HepG2 (cell line): ENCODE measurements at regions not wholly inside any gene's neighbourhood (a gene's known extent, or its start where the extent isn't known, plus 50 kb on each side); places are given as distances from the start of the nearest gene placed in this dataset.

Experiments used
- ATAC-seq: fragments of 200-7000 bp; cut with Tn5 transposase; 3 replicates; pipeline ENCODE4 v1.9.1; 2020; ENCODE audit warnings: mild to moderate bottlenecking, moderate library complexity
- BruUV-seq: library from RNA; stranded (reverse); fragments of 400-500 nt; replicated peaks from 2 replicates; lab custom pipeline; 2021; lab: Mats Ljungman, UMichigan
- CTCF ChIA-PET: fragments of 300-600 bp; formaldehyde crosslinking; extraction: SDS; loops from one replicate; lab custom pipeline; 2021; ENCODE audit warnings: low total read pairs, inconsistent platforms, low intra/inter-chr PET ratio; lab: Yijun Ruan, JAX
- POLR2A ChIA-PET: fragments of 350-600 bp; sonication (Branson Sonifier 250); formaldehyde crosslinking; loops from one replicate; lab custom pipeline; 2020; ENCODE audit warnings: antibody characterized with exemption, inconsistent platforms; lab: Yijun Ruan, JAX
- DNase-seq: peaks from one replicate; pipeline ENCODE4 v3.0.0-alpha.2; 2015; ENCODE audit warnings: low spot score
- FAIRE-seq: peaks from 3 replicates; lab custom pipeline; 2011; peaks lifted over from hg19 to GRCh38; lab: Jason Lieb, UNC
- H2AFZ ChIP-seq: one replicate; pipeline ENCODE4 v1.6.1; 2011; ENCODE audit warnings: low read length, inconsistent platforms
- H3K27ac ChIP-seq: fragments of 300-600 bp; 3 replicates; pipeline ENCODE4 v1.8.0; 2011; ENCODE audit warnings: mixed run types, mild to moderate bottlenecking, mixed read lengths, low read length, inconsistent platforms; ENCODE audit not compliant: insufficient read depth; ENCODE audit errors: extremely low read length
- H3K27me3 ChIP-seq, 2 experiments: fragments of 200-600 bp in 1 of 2; 2 replicates in 1 of 2; 3 replicates in 1 of 2; pipeline versions ENCODE4 v1.6.0 to v1.8.0; 2011; ENCODE audit warnings: low read length in 2 of 2, mild to moderate bottlenecking in 2 of 2, moderate library complexity in 2 of 2, inconsistent platforms in 1 of 2; ENCODE audit not compliant: insufficient read depth in 2 of 2, control insufficient read depth in 1 of 2
- H3K36me3 ChIP-seq, 2 experiments: fragments of 200-600 bp in 1 of 2; replicated peaks in 1 of 2; 2 replicates in 1 of 2; 3 replicates in 1 of 2; pipeline versions ENCODE4 v1.5.1 to v1.8.0; 2011; ENCODE audit warnings: low read length in 2 of 2, inconsistent platforms in 1 of 2; ENCODE audit not compliant: insufficient read depth in 2 of 2, control insufficient read depth in 1 of 2
- H3K4me1 ChIP-seq: 2 replicates; pipeline ENCODE4 v1.5.1; 2012; ENCODE audit warnings: low read length, inconsistent platforms; ENCODE audit not compliant: insufficient read depth
- H3K4me2 ChIP-seq: 2 replicates; pipeline ENCODE4 v1.6.0; 2011; ENCODE audit warnings: low read depth, low read length, inconsistent platforms
- H3K4me3 ChIP-seq, 3 experiments: fragments of 200-600 bp in 1 of 3; sonication (generic), shearing (Covaris generic) in 1 of 3; replicated peaks in 1 of 3; 2 replicates each; pipeline ENCODE4 v1.5.1; 2011 to 2016; ENCODE audit warnings: low read length in 3 of 3, inconsistent platforms in 2 of 3, low read depth in 2 of 3, mild to moderate bottlenecking in 2 of 3, control low read depth in 1 of 3, mixed read lengths in 1 of 3; ENCODE audit not compliant: insufficient read depth in 1 of 3
- H3K79me2 ChIP-seq: one replicate; pipeline ENCODE4 v1.6.1; 2011; ENCODE audit warnings: low read length, inconsistent platforms; ENCODE audit not compliant: insufficient read depth
- H3K9ac ChIP-seq: 2 replicates; pipeline ENCODE4 v1.6.0; 2011; ENCODE audit warnings: mild to moderate bottlenecking, low read depth, low read length, inconsistent platforms; ENCODE audit not compliant: insufficient read depth
- H3K9me3 ChIP-seq: 2 replicates; pipeline ENCODE4 v1.5.1; 2012; ENCODE audit warnings: mild to moderate bottlenecking, low read length
- H4K20me1 ChIP-seq: 2 replicates; pipeline ENCODE4 v1.6.0; 2011; ENCODE audit warnings: inconsistent platforms, mild to moderate bottlenecking, low read length, moderate library complexity; ENCODE audit not compliant: insufficient read depth
- CREB1 ChIP-seq, 2 experiments: fragments of 450-650 bp in 1 of 2; IDR thresholded peaks; 2 replicates each; pipeline ENCODE4 v1.6.1; 2016 to 2017; ENCODE audit warnings: control low read depth in 1 of 2, mild to moderate bottlenecking in 1 of 2, missing compliant biosample characterization in 1 of 2, missing genetic modification characterization in 1 of 2
- ESRRA ChIP-seq: sonication (generic); formaldehyde crosslinking; IDR thresholded peaks from 2 replicates; pipeline ENCODE4 v1.5.1; 2020; ENCODE audit warnings: mild to moderate bottlenecking, low read depth, missing genetic modification reagents
- ETV5 ChIP-seq: IDR thresholded peaks from 2 replicates; pipeline ENCODE4 v1.6.1; 2018; ENCODE audit warnings: missing biosample characterization, missing genetic modification reagents, inconsistent platforms, borderline replicate concordance
- FOXO1 ChIP-seq: sonication (generic); formaldehyde crosslinking; IDR thresholded peaks from 2 replicates; pipeline ENCODE4 v1.4.0; 2020; ENCODE audit warnings: missing genetic modification reagents
- GMEB1 ChIP-seq: sonication (generic); formaldehyde crosslinking; IDR thresholded peaks from 2 replicates; pipeline ENCODE4 v1.5.1; 2020; ENCODE audit warnings: missing genetic modification reagents, mild to moderate bottlenecking, borderline replicate concordance
- HNRNPLL ChIP-seq: fragments of 200-400 bp; formaldehyde crosslinking; IDR thresholded peaks from 2 replicates; pipeline ENCODE4 v1.6.1; 2017; ENCODE audit warnings: mild to moderate bottlenecking, low read depth, low read length; ENCODE audit not compliant: poor library complexity, severe bottlenecking
- JUN ChIP-seq: sonication (generic); formaldehyde crosslinking; IDR thresholded peaks from 2 replicates; pipeline ENCODE4 v1.4.0; 2020; ENCODE audit warnings: mild to moderate bottlenecking, missing genetic modification reagents
- MYNN ChIP-seq: sonication (generic); formaldehyde crosslinking; IDR thresholded peaks from 2 replicates; pipeline ENCODE4 v1.4.0; 2020; ENCODE audit warnings: mild to moderate bottlenecking, low read depth, missing genetic modification reagents
- NCOA5 ChIP-seq: sonication (generic); formaldehyde crosslinking; IDR thresholded peaks from 2 replicates; pipeline ENCODE4 v1.4.0; 2020; ENCODE audit warnings: missing genetic modification reagents
- NKX3-1 ChIP-seq: sonication (generic); formaldehyde crosslinking; IDR thresholded peaks from 2 replicates; pipeline ENCODE4 v1.5.0; 2020; ENCODE audit warnings: missing genetic modification reagents
- PAF1 ChIP-seq: IDR thresholded peaks from 2 replicates; pipeline ENCODE4 v1.6.1; 2016; ENCODE audit warnings: missing genetic modification reagents, missing compliant biosample characterization
- RELA ChIP-seq: sonication (generic); formaldehyde crosslinking; IDR thresholded peaks from 2 replicates; pipeline ENCODE4 v1.4.0; 2020; ENCODE audit warnings: missing genetic modification reagents
- SSRP1 ChIP-seq: IDR thresholded peaks from 2 replicates; pipeline ENCODE4 v1.6.1; 2016; ENCODE audit warnings: control low read depth
- TAF1 ChIP-seq: sonication (generic); formaldehyde crosslinking; IDR thresholded peaks from 2 replicates; pipeline ENCODE4 v1.4.0; 2020; ENCODE audit warnings: missing genetic modification reagents
- TBP ChIP-seq: sonication (generic); formaldehyde crosslinking; IDR thresholded peaks from 2 replicates; pipeline ENCODE4 v1.5.0; 2020; ENCODE audit warnings: missing genetic modification reagents
- ZBTB42 ChIP-seq: sonication (generic); formaldehyde crosslinking; IDR thresholded peaks from 2 replicates; pipeline ENCODE4 v1.5.0; 2020; ENCODE audit warnings: mild to moderate bottlenecking, missing genetic modification reagents
- ZFP1 ChIP-seq: IDR thresholded peaks from 2 replicates; pipeline ENCODE4 v1.6.1; 2016
- ZFP91 ChIP-seq: sonication (generic); formaldehyde crosslinking; IDR thresholded peaks from 2 replicates; pipeline ENCODE4 v1.9.0; 2022; ENCODE audit warnings: missing genetic modification reagents, mild to moderate bottlenecking, borderline replicate concordance
- ZNF546 ChIP-seq: sonication (generic); formaldehyde crosslinking; conservative IDR thresholded peaks from 2 replicates; pipeline ENCODE4 v1.8.1; 2023; ENCODE audit warnings: mild to moderate bottlenecking, missing genetic modification reagents
- ZNF605 ChIP-seq: sonication (generic); formaldehyde crosslinking; IDR thresholded peaks from 2 replicates; pipeline ENCODE4 v1.8.0; 2022; ENCODE audit warnings: mild to moderate bottlenecking, missing genetic modification reagents
- WGBS: methylation state at CpG from one replicate; pipeline ENCODE4 v1.1.6; 2017; ENCODE audit warnings: low lambda C conversion rate; 5-methylcytosine and 5-hydroxymethylcytosine counted together
- in situ Hi-C: cut with HindIII; loops from 2 replicates; pipeline ENCODE4 v1.10.0; 2017; ENCODE audit warnings: low pct_unique_long_range_greater_than_20kb; ENCODE audit not compliant: extremely low pct_ligation_motif_present
- intact Hi-C: fragments of 100-400 bp; cut with micrococcal nuclease; formaldehyde crosslinking; loops from one replicate; pipeline ENCODE4 v1.10.0; 2022; ENCODE audit not compliant: unreplicated experiment

DNA sequence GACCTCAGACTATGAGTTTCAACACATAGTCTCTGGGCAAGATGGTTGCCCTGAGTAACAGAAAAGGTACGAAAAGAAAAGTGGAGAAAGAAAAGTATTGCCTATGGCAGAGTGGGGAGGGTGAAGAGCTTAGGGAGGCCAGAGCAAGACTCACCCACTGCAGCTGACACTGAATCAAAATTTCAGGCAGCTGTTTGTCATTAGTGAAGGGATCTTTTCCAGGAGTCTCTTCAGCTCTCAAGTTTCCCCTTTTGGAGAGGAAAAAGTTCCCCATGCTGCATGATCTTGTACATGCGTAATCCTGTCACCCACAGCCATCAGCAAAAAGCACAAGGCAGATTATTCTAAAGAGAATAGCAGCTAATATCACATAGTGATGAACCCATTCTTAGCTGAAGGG, 616.9 kb upstream of the GBE1 start:
- no TSS peak for BruUV-seq

More for the DNA sequence above, 616.9 kb upstream of the GBE1 start:
- ATAC-seq = no peak
- no peak for TF ChIP-seq TAF1 (CRISPR knock-in tag)
- no peak for TF ChIP-seq ZFP91 (CRISPR knock-in tag)
- TF ChIP-seq HNRNPLL = no peak
- TF ChIP-seq RELA (CRISPR knock-in tag) = no peak
- no peak for TF ChIP-seq SSRP1 (CRISPR knock-in tag)
- no peak for TF ChIP-seq TBP
- TF ChIP-seq ZNF546 = no peak
- TF ChIP-seq ESRRA = no peak
- no peak for TF ChIP-seq NCOA5
- TF ChIP-seq ZFP1 (CRISPR knock-in tag) = no peak
- no peak for TF ChIP-seq CREB1 (IDR thresholded peaks at IDR 0.05)
- TF ChIP-seq CREB1 (CRISPR knock-in tag; IDR thresholded peaks at IDR 0.05) = no peak
- no peak for TF ChIP-seq PAF1 (CRISPR knock-in tag)
- no peak for TF ChIP-seq JUN
- TF ChIP-seq ZBTB42 (CRISPR knock-in tag) = no peak
- no peak for TF ChIP-seq ETV5 (CRISPR knock-in tag)
- TF ChIP-seq FOXO1 (CRISPR knock-in tag) = no peak
- no peak for TF ChIP-seq MYNN
- TF ChIP-seq ZNF605 (CRISPR knock-in tag) = no peak
- TF ChIP-seq NKX3-1 = no peak
- TF ChIP-seq GMEB1 (CRISPR knock-in tag) = no peak
- no peak overlapping the region for H3K9ac ChIP-seq
- WGBS = 57% methylated on average over 2 of the region's 2 CpGs
- no peaks in the 10 kb centered on the region for H3K4me1 ChIP-seq
- H3K27ac ChIP-seq = no peak overlapping the region
- H2AFZ ChIP-seq = no peak overlapping the region
- intact Hi-C loops (no loop called here), in situ Hi-C loops (no loop called here)
- no peak overlapping the region for H3K4me3 ChIP-seq
- POLR2A ChIA-PET = no interaction called here
- H3K9me3 ChIP-seq = peaks cover 59% of the 10 kb centered on the region
- H4K20me1 ChIP-seq = no peaks in the 10 kb centered on the region
- CTCF ChIA-PET = no interaction called here
- DNase-seq = no peak
- H3K4me2 ChIP-seq = no peak overlapping the region
- no peaks in the 10 kb centered on the region for H3K27me3 ChIP-seq
- H3K79me2 ChIP-seq = no peaks in the 10 kb centered on the region
- FAIRE-seq = no peak
- peaks cover 0 to 2% of the 10 kb centered on the region in 2 experiments; a peak in 1 of 5 replicates for H3K36me3 ChIP-seq
